Vagina (tissue), 2 donors: ENCODE measurements at regions not wholly inside any gene's neighbourhood (a gene's known extent, or its start where the extent isn't known, plus 50 kb on each side); places are given as distances from the start of the nearest gene placed in this dataset.

ENCODE experiments used
- CTCF ChIP-seq, 3 experiments: fragments of 450-650 bp in 2 of 3; fragments of 200-600 bp in 1 of 3; sonication (generic) in 1 of 3; IDR thresholded peaks; one replicate each; pipeline ENCODE4 v1.5.1; 2017 to 2019; ENCODE audit warnings: antibody characterized with exemption in 3 of 3, mild to moderate bottlenecking in 2 of 3, moderate library complexity in 2 of 3
- POLR2AphosphoS5 ChIP-seq, 2 donors: sonication (generic); formaldehyde crosslinking; IDR thresholded peaks; one replicate each; pipeline ENCODE4 v1.9.0; 2017; ENCODE audit warnings: antibody characterized with exemption in 2 of 2, mild to moderate bottlenecking in 2 of 2, low read depth in 1 of 2; ENCODE audit not compliant: insufficient read depth in 1 of 2

GRCh38 chr5:5967373-5967772, 411.0 kb downstream of the MED10 start:
- TF ChIP-seq CTCF (IDR thresholded peaks at IDR 0.05) (no peak), POLR2AphosphoS5 (IDR thresholded peaks at IDR 0.05; ENCODE audit: insufficient read depth in 1 of 2, low read depth in 1 of 2) (no peak)
